Neuronal stem cell (in vitro differentiated cells): ENCODE measurements at regions not wholly inside any gene's neighbourhood (a gene's known extent, or its start where the extent isn't known, plus 50 kb on each side); places are given as distances from the start of the nearest gene placed in this dataset.

ENCODE experiments used
- DNase-seq: peaks from one replicate; pipeline ENCODE4 v3.0.0-alpha.2; 2013; ENCODE audit warnings: low spot score
- H2AFZ ChIP-seq: one replicate; pipeline ENCODE4 v1.6.1; 2013; ENCODE audit warnings: mild to moderate bottlenecking, low read length, inconsistent platforms
- H2AK5ac ChIP-seq: 2 replicates; pipeline ENCODE4 v1.6.1; 2013; ENCODE audit warnings: low read depth, mild to moderate bottlenecking, inconsistent platforms, low read length, moderate library complexity, mixed read lengths
- H2BK120ac ChIP-seq: 2 replicates; pipeline ENCODE4 v1.6.1; 2013; ENCODE audit warnings: low read depth, mild to moderate bottlenecking, inconsistent platforms, low read length, moderate library complexity, mixed read lengths
- H2BK12ac ChIP-seq: one replicate; pipeline ENCODE4 v1.6.1; 2013; ENCODE audit warnings: low read length, inconsistent platforms
- H2BK15ac ChIP-seq: 2 replicates; pipeline ENCODE4 v1.6.1; 2013; ENCODE audit warnings: mild to moderate bottlenecking, low read length, inconsistent platforms, mixed read lengths
- H2BK5ac ChIP-seq: one replicate; pipeline ENCODE4 v1.6.1; 2013; ENCODE audit warnings: inconsistent platforms, mild to moderate bottlenecking, low read length, moderate library complexity
- H3K14ac ChIP-seq: one replicate; pipeline ENCODE4 v1.6.1; 2013; ENCODE audit warnings: low read length, inconsistent platforms
- H3K18ac ChIP-seq: 2 replicates; pipeline ENCODE4 v1.6.1; 2013; ENCODE audit warnings: low read length, inconsistent platforms
- H3K23ac ChIP-seq: 2 replicates; pipeline ENCODE4 v1.6.1; 2013; ENCODE audit warnings: low read depth, mild to moderate bottlenecking, mixed read lengths, low read length, inconsistent platforms; ENCODE audit not compliant: poor library complexity
- H3K27ac ChIP-seq: replicated peaks from 3 replicates; pipeline ENCODE4 v1.5.1; 2013; ENCODE audit warnings: low read length, inconsistent platforms
- H3K27me3 ChIP-seq, 3 experiments: 2 replicates each; pipeline ENCODE4 v1.6.1; 2013; ENCODE audit warnings: low read length in 3 of 3, mild to moderate bottlenecking in 2 of 3, inconsistent platforms in 1 of 3, low read depth in 1 of 3, mixed read lengths in 1 of 3, moderate library complexity in 1 of 3; ENCODE audit not compliant: control insufficient read depth in 3 of 3, insufficient read depth in 3 of 3
- H3K36me3 ChIP-seq, 2 donors: replicated peaks in 1 of 2; 2 replicates each; pipeline ENCODE4 v1.6.1; 2013; ENCODE audit warnings: low read length in 2 of 2; ENCODE audit not compliant: control insufficient read depth in 2 of 2, insufficient read depth in 2 of 2
- H3K4ac ChIP-seq: 2 replicates; pipeline ENCODE4 v1.6.1; 2013; ENCODE audit warnings: inconsistent platforms, mild to moderate bottlenecking, low read length, moderate library complexity
- H3K4me1 ChIP-seq, 2 donors: 1 replicate in 1 of 2; 2 replicates in 1 of 2; pipeline ENCODE4 v1.6.1; 2013; ENCODE audit warnings: low read length in 2 of 2, low read depth in 1 of 2; ENCODE audit not compliant: control insufficient read depth in 2 of 2, insufficient read depth in 1 of 2
- H3K4me2 ChIP-seq: one replicate; pipeline ENCODE4 v1.6.1; 2013; ENCODE audit warnings: mild to moderate bottlenecking, low read length, inconsistent platforms; ENCODE audit not compliant: insufficient read depth, poor library complexity, severe bottlenecking
- H3K4me3 ChIP-seq, 2 donors: 2 replicates each; pipeline ENCODE4 v1.5.1; 2013; ENCODE audit warnings: low read length in 2 of 2, mild to moderate bottlenecking in 2 of 2, inconsistent platforms in 1 of 2, moderate library complexity in 1 of 2
- H3K79me1 ChIP-seq: one replicate; pipeline ENCODE4 v1.6.1; 2013; ENCODE audit warnings: low read depth, mild to moderate bottlenecking, inconsistent platforms, low read length, moderate library complexity
- H3K9ac ChIP-seq: one replicate; pipeline ENCODE4 v1.6.1; 2013; ENCODE audit warnings: mild to moderate bottlenecking, low read depth, low read length, inconsistent platforms; ENCODE audit not compliant: poor library complexity
- H3K9me3 ChIP-seq, 2 donors: replicated peaks in 1 of 2; 2 replicates each; pipeline versions ENCODE3 to v1.6.1; 2013; ENCODE audit warnings: low read length in 2 of 2, mild to moderate bottlenecking in 2 of 2, inconsistent platforms in 1 of 2, low read depth in 1 of 2, mixed read lengths in 1 of 2, moderate library complexity in 1 of 2; ENCODE audit not compliant: control insufficient read depth in 2 of 2, insufficient read depth in 1 of 2
- H4K8ac ChIP-seq: one replicate; pipeline ENCODE4 v1.6.1; 2013; ENCODE audit warnings: low read depth, mild to moderate bottlenecking, inconsistent platforms, low read length, moderate library complexity
- H4K91ac ChIP-seq: one replicate; pipeline ENCODE4 v1.6.1; 2013; ENCODE audit warnings: low read length, low read depth, mild to moderate bottlenecking, inconsistent platforms; ENCODE audit not compliant: poor library complexity
- WGBS, 2 donors: extraction: QIAGEN DNeasy Blood & Tissue Kit; methylation state at CpG; one replicate each; pipeline ENCODE4 v1.1.7; 2013; ENCODE audit warnings: missing lambda C conversion rate in 2 of 2, mixed read lengths in 1 of 2; ENCODE audit not compliant: insufficient read length in 2 of 2, insufficient replicate concordance in 1 of 2; ENCODE audit errors: extremely low coverage in 2 of 2; 5-methylcytosine and 5-hydroxymethylcytosine counted together

DNA sequence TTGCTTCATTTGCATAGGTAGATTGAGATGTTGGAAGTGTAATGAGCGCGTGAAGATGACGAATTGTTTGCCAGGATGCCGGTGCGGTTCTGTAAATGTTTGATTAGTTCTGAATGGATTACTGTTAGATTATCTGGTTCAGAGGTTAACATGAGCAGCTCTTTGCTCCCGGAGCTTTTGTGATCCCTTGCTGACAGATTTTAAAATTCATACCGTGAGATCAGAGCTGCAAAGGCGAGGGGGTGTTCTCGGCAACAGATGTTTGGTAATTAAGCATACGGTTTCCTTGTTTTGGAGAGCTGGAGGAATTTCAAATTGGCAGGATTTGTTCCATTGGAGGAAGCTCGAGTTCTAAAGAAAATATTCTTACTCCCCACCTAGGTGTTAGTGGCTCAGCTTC, 237.8 kb upstream of the GPR26 start:
- H3K79me1 ChIP-seq = no peaks in the 10 kb centered on the region
- H2BK12ac ChIP-seq = no peak overlapping the region
- no peaks in the 10 kb centered on the region for H3K9me3 ChIP-seq
- no peaks in the 10 kb centered on the region for H3K4me1 ChIP-seq
- no peak overlapping the region for H2AK5ac ChIP-seq
- H3K4me3 ChIP-seq = no peak overlapping the region
- no peak overlapping the region for H3K4me2 ChIP-seq
- no peak overlapping the region for H3K23ac ChIP-seq
- no peak overlapping the region for H4K91ac ChIP-seq
- H3K14ac ChIP-seq = no peak overlapping the region
- H2BK15ac ChIP-seq = no peak overlapping the region
- no peak overlapping the region for H3K4ac ChIP-seq
- H2BK5ac ChIP-seq = no peak overlapping the region
- no peak overlapping the region for H3K9ac ChIP-seq
- no peak overlapping the region for H2BK120ac ChIP-seq
- H3K18ac ChIP-seq = no peak overlapping the region
- H3K36me3 ChIP-seq = no peaks in the 10 kb centered on the region
- no peak overlapping the region for H2AFZ ChIP-seq
- peaks cover 0 to 24% (median 3%) of the 10 kb centered on the region in 3 experiments for H3K27me3 ChIP-seq
- no peak for DNase-seq
- H4K8ac ChIP-seq = no peak overlapping the region
- 100% methylated on average over 3 of the region's 11 CpGs; no CpG with 5 or more reads in 1 of the 2 donors for WGBS, 2 donors
- H3K27ac ChIP-seq = no peak overlapping the region

DNA sequence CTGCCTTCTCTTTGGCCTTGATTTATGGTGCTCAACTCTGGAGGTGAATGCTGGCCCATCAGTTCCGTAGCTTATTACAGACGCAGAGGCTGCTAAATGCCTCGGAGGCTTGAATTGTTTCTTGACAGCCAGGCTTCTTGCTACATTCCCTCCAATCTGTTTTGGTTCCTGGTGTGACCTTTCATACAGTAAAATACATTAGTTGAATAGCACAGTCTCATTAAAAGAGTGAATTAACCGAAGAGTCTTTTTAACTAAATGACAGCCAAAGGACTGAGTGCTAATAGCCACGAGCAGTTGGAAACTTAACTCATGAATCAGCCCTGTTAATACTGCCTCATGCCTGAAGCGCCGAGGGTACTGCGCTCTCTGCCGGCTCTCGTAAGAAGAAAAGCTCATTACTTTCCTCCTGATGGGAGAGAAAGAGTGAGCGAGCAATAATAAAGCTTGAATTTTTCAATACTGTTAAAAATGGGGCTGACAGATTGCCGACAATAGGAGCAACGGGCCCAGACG, 236.4 kb upstream of the GPR26 start:
- Histone ChIP-seq H3K4me2 (no peak overlapping the region), H2BK15ac (no peak overlapping the region), H2BK5ac (no peak overlapping the region), H2BK120ac (no peak overlapping the region), H3K4ac (no peak overlapping the region), H3K9ac (no peak overlapping the region), H2AK5ac (no peak overlapping the region), H4K8ac (no peak overlapping the region), H3K27me3 (peaks cover 0 to 24% (median 3%) of the 10 kb centered on the region in 3 experiments), H3K23ac (no peak overlapping the region), H3K79me1 (no peaks in the 10 kb centered on the region), H2BK12ac (no peak overlapping the region), H3K4me3 (no peak overlapping the region), H3K36me3 (no peaks in the 10 kb centered on the region), H3K4me1 (no peaks in the 10 kb centered on the region), H3K27ac (no peak overlapping the region), H4K91ac (no peak overlapping the region), H3K9me3 (no peaks in the 10 kb centered on the region), H2AFZ (no peak overlapping the region), H3K14ac (no peak overlapping the region), H3K18ac (no peak overlapping the region)
- no peak for DNase-seq
- WGBS, 2 donors = no CpG with 5 or more reads among the region's 14 CpGs

DNA sequence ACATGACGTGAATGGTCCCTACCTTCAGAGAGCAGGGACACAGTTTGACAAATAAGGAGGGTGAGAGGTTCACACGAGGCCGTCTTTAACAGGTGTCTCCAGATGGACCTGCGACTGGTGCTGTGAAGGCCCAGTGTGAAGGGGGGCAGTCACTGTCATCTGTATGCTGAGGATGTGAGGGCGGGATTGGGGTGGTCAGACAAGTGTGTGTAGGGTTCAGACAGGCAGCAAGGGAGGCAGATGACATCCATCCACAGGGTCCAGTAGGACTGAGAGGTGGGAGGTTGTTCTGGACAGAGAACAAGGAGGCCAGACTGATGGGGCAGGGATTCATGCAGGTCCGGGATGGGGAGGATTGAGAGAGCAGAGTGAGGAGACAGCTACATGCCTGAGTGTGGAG, 232.6 kb upstream of the GPR26 start:
- no CpG with 5 or more reads among the region's 6 CpGs for WGBS, 2 donors
- H3K14ac ChIP-seq = no peak overlapping the region
- no peak overlapping the region for H3K27ac ChIP-seq
- no peak overlapping the region for H2BK15ac ChIP-seq
- no peaks in the 10 kb centered on the region for H3K36me3 ChIP-seq
- no peak overlapping the region for H3K9ac ChIP-seq
- H3K4me3 ChIP-seq = no peak overlapping the region
- peak overlapping the region; percentile 29 for H3K23ac ChIP-seq
- H3K4me2 ChIP-seq = no peak overlapping the region
- no peak overlapping the region for H2BK120ac ChIP-seq
- H2AFZ ChIP-seq = no peak overlapping the region
- no peak overlapping the region for H2BK5ac ChIP-seq
- H3K79me1 ChIP-seq = no peaks in the 10 kb centered on the region
- no peak overlapping the region for H3K4ac ChIP-seq
- no peak overlapping the region for H4K91ac ChIP-seq
- no peaks in the 10 kb centered on the region for H3K9me3 ChIP-seq
- no peak for DNase-seq
- H3K27me3 ChIP-seq = peaks cover 0 to 12% (median 0%) of the 10 kb centered on the region in 3 experiments
- H2AK5ac ChIP-seq = no peak overlapping the region
- H3K18ac ChIP-seq = no peak overlapping the region
- no peak overlapping the region for H4K8ac ChIP-seq
- no peak overlapping the region for H2BK12ac ChIP-seq
- no peaks in the 10 kb centered on the region for H3K4me1 ChIP-seq

DNA sequence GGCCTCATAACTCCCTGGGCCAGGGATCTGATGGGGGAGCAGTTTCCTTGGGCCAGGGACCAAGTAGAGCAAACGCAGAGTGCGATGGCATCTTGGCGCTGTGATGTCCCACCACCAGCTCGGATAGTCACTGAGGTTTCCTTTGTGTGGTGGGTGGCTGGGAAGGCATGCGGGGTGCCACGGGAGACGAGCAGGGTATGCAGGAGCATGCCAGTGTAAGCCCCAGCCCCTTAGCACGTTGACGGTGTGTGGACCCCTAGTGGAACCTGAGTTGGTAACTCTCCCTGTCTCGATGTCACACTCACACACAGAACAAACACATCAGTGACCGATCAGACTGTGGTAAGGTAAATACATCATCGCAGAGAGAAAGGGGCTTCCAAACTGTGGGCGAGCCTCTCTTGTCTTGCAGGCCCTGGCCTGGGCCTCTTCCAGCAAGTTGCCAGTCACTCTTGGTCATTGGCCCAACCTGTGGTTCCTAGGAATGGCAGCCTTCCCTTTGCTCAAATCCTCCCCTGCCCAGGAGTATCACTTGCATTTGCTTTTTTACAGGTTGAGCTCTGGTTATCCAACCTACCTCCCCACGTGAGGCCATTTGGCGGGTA, 231.6 kb upstream of the GPR26 start:
- Histone ChIP-seq H3K9ac (no peak overlapping the region), H3K4me3 (no peak overlapping the region), H2BK5ac (no peak overlapping the region), H3K27me3 (peaks cover 0 to 4% (median 0%) of the 10 kb centered on the region in 3 experiments), H3K36me3 (no peaks in the 10 kb centered on the region), H3K4me1 (no peaks in the 10 kb centered on the region), H4K91ac (no peak overlapping the region), H4K8ac (no peak overlapping the region), H3K23ac (no peak overlapping the region), H3K9me3 (no peaks in the 10 kb centered on the region), H3K27ac (no peak overlapping the region), H3K4ac (no peak overlapping the region), H2BK15ac (no peak overlapping the region), H2BK120ac (peak overlapping the region; percentile 56), H3K79me1 (no peaks in the 10 kb centered on the region), H3K4me2 (no peak overlapping the region), H2AFZ (no peak overlapping the region), H3K14ac (no peak overlapping the region), H2AK5ac (peak overlapping the region; percentile 20), H2BK12ac (no peak overlapping the region), H3K18ac (no peak overlapping the region)
- WGBS, 2 donors = no CpG with 5 or more reads among the region's 15 CpGs
- no peak for DNase-seq
